ENCODE measurements at regions not wholly inside any gene's neighbourhood (a gene's known extent, or its start where the extent isn't known, plus 50 kb on each side); places are given as distances from the start of the nearest gene placed in this dataset.
"Not testable (repeated sequence)": the region's sequence is repeated elsewhere in the genome, so short reads cannot be mapped to it uniquely, and the experiment has no call there.

DNA sequence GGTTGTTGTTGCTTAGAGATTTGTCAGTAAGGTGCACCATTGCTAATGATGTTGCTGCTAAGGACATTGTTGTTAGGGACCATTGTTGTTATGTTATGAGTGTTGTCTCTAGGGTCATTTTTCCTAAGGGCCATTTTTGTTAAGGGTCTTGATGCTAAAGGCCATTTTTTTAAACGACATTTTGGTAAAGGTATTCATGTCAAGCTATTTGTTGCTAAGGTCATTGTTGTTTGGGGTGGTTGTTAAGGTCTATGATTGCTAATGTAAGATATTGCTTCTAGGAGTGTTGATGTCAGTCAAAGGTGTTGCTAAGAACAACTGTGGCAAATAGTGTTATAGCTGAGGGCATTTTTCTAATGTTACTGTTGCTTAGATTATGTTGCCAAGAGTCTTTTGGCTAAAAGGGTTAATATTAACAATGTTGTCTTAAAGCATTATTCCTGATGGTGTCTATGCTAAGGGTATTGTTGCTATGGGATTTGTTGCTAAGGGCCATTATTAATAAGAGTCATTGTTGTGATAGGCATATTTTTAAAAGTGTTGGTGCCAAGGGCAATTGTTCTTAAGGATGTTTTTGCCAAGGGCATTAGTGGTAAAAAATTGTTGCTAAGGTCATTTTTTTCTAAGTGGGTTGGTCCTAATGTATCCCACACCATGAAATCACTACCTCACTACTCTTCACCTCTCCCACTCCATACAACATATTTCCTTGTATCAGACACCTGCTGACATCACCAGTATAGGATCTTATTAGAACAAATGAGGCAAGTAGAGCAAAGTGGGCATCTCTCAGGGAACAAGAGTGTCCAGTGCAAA lies 56.2 kb downstream of the SPATA31A6 start:
- peak; percentile 53 to 92 for DNase-seq (ENCODE audit: low read depth in 2 of 2)

DNA sequence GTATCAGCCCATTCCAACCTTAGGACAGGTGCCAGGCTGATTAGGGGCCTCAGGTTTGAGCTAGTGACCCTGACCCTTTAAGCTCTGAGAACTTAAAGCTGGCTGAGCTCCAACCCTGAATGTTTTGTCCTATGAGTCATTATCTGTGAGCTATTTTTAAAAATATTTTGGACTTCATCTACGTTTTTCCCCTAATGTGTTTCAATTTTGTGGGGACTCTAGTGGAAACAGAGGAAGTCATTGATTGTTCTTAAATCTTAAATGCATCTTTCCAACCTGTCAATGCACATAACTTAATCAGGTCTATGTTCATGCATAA lies 56.8 kb downstream of the SPATA31A6 start:
- DNase-seq (ENCODE audit: low read depth in 2 of 2), result peak; percentile 70 to 91

DNA sequence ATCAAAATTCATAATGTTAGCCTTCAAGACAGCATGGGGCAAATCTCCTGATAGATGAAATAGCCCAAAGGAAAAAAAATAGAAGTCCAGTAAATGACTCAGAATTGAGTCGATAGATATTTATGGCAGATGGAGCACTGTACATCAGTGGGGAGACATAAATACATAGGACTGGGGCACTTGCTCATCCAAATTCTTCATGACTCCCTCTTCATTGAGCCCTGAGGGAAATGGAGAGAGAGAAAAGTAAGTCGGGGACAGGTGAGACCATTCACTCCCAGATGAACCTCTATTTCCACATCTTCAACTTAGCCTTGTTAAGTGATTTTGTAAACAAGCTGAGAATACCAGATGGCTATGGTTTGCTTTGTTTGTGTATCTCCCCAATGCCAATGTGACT lies 59.8 kb downstream of the SPATA31A6 start:
- not testable (repeated sequence) for DNase-seq (ENCODE audit: low read depth in 2 of 2)

DNA sequence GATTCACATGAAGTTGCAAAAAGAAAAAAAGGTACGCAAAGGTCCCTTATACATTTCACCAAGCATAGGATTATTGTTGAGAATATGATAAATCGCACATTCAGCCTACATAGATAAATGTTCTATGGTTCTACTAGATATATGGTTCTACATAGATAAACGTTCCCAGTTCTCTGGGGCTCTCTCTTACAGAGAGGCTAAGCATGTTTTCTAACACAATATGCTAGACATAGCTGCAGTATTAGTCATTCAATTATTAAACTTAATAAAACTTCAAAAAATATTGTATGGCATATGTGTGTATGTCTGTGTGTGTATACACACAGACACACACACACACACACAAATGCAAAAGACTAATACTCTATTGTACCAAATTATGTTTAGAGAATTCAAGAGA lies 60.4 kb downstream of the SPATA31A6 start:
- not testable (repeated sequence) for DNase-seq (ENCODE audit: low read depth in 2 of 2)

DNA sequence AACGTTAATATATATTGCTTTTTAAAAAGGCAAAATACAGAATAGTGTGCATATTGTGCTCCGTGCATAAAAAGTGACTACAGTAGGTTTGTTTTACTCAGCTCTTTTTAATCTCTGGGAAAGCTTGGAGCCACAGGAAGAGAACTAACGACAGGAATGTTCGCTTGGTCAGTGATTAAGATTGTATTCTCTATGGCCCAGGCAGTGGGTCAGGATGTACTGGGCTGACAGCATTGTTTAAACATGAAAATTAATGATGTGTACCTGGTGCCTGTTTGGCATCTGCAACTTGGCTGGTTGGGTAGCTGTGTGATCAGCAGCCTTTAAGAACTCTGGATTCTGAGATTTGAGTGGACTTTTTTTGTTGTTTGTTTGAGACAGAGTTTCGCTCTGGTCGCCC lies 85.3 kb downstream of the SPATA31A6 start:
- peak; percentile 26 to 71 for DNase-seq (ENCODE audit: low read depth in 2 of 2)

DNA sequence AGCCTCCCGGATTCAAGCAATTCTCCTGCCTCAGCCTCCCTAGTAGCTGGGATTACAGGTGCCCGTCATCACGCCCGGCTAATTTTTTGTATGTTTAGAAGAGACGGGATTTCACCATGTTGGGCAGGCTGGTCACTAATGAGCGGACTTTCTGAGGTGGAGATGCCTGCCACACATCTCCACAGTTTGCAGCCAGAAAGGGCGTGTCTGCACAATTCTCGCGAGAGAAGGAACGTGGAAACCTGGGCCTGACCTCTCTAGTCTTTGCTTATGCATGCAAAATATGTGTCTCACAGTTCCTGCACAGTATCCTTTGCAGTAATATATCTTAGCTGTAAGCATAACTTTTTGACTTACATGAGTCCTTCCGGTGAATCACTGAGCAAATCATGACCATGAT lies 85.7 kb downstream of the SPATA31A6 start:
- DNase-seq (ENCODE audit: low read depth in 2 of 2), result not testable (repeated sequence)

DNA sequence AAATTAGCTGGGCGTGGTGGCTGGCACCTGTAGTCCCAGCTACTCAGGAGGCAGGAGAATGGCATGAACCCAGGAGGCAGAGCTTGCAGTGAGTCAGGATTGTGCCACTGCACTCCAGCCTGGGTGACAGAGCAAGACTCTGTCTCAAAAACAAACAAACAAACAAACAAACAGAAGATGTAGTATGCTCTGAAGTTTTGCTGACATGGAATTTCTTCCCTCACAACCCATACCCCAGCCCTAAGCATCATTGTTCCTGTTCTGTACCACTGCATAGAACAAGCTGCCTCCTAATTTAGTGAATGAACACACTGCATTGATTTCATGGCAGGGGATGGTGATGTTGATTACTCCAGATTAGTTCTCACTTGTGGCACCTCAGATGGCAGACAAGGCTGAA lies 89.7 kb downstream of the SPATA31A6 start:
- DNase-seq (ENCODE audit: low read depth in 2 of 2), result not testable (repeated sequence)

DNA sequence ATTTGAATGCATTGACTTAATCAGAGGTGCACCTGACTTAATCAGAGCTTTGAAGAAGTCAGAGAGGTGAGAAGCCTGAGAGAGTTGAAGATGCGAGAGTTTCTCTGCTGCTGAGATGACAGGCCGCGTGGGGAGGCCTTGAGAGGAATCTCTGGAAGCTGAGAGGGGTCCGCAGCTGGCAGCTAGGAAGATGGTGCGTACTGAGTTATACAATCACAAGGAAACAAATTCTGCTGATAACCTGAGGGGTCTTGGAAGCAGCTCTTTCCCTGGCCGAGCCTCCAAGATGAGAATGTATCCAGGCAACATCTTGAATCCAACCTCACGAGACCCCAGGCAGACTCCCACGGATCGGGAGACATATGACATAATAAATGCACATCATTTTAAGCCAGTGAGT lies 91.7 kb downstream of the SPATA31A6 start:
- DNase-seq (ENCODE audit: low read depth in 2 of 2), result no peak

DNA sequence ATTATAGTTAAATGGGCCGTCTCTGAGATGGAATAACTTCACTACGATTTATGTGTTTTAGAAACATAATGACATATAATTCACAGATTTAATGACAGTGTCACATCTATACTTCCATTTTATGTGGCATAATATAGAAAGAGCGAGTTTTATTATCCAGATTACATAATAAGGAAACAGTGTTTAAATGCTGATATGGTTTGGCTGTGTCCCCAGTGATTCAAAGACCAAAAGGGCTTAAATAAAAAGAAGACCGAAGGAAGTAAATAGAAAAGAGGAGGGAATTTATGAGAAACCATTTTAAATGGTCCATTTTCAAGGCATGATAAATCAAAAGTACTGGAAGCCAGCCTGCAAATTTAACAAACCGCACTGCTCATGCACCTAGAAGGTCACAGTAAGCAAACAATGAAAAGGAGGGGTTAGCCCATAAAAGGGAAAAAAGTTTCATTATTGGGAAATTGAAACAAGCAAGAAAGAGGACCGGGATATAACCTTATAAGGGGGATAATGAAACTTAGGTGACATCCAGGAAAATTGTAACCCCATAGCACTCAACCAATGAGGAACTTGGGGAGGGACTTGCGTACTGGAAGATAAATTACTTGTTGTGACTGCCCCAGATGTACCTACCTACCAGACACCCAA lies 99.2 kb downstream of the SPATA31A6 start:
- peak in 1 of 2 donors; percentile 36 for DNase-seq (ENCODE audit: low read depth in 2 of 2)

DNA sequence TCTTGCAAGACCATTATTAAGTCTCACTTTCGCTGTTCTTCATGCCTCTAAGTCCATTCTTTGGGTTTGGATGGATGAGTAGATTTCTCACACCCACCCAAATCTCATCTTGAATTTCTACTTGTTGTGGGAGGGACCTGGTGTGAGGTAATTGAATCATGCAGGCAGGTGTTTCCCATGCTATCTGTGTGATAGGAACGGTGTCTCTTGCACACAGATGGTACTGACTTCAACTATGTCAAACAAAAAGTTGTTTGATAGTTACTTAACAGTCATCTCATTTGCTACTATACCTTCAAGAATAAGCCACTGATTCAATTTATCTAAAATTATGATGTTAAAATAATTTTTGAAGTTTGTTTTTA lies 99.7 kb downstream of the SPATA31A6 start:
- not testable (repeated sequence) for DNase-seq (ENCODE audit: low read depth in 2 of 2)

DNA sequence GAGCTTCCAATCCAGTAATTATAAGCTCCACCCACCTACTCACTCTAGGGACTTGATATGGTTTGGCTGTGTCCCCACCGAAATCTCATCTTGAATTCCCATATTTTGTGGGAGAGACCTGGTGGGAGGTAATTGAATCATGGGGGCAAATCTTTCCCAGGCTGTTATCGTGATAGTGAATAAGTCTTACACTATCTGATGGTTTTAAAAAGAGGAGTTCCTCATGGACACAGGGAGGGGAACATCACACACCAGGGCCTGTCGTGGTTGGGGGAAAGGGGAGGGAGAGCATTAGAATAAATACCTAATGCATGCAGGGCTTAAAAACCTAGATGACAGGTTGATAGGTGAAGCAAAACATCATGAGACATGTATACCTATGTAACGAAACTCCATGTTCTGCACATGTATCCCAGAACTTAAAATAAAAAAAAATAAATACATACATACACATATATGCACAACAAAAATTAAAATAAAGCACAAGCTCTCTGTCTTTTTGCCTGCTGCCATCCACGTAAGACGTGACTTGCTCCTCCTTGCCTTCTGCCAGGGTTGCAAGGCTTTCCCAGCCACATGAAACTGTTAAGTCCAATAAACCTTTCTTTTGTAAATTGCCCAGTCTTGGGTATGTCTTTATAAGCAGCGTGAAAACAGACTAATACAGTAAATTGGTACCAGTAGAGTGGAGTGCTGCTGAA lies 102.8 kb downstream of the SPATA31A6 start:
- not testable (repeated sequence) for DNase-seq (ENCODE audit: low read depth in 2 of 2)

DNA sequence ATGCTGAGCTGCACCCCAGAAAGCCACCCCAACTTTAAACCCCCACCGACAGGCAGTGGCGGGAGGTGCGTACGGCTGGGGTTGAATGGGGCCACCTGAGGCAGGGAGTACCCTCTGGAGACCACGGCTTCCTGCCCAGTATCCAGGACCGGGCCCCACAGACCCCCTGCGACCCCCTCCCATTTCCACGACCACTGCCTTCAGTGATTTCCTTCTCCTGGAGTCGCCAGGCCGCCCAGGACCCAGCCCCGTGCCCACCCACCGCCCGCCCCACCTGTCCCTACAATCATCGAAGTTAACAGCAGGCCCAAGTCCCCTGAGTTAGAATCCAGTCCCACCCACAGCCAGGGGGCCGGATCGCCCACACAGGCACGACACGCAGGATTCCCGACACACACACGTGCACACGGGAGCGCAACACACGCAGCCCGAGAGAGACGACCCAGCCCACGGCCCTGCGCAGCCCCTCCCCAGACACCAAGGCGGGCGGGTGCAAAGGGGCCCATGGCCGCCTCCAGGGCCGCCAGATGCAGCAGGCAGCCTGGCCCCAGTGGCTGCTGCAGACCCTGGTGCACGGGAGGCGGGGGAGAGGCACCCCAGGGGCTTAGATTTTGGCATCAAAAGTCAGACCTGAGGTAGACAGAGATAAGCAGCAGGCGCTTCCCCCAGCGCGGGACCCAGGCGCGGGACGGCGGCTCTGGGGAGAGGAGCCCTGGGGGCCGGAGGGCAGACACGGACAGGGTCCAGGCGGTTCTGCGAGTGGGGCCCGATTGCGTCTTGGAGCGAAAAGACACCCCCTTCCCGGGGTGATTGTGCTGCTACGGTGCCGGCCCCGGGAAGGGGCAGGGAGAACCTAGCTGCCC lies 104.8 kb downstream of the SPATA31A6 start:
- not testable (repeated sequence) for DNase-seq (ENCODE audit: low read depth in 2 of 2)

DNA sequence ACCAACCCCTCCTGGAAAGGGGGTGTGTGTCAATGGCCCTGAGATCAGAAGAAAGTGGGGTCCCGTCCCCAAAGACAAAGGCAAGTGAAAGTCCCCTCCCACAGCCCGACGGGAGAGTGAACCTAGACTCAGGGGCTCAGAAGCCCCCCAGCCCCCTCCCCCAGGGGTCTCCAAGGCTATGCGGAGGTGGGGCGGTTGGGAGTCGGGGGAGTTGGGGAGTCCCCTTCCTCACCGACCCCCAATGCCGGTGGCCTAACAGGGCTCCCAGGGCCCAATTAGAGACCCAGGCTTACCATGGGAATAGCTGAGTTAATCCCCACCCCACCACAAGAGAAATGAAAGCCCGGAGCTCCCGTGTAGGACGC lies 105.4 kb downstream of the SPATA31A6 start:
- not testable (repeated sequence) for DNase-seq (ENCODE audit: low read depth in 2 of 2)

DNA sequence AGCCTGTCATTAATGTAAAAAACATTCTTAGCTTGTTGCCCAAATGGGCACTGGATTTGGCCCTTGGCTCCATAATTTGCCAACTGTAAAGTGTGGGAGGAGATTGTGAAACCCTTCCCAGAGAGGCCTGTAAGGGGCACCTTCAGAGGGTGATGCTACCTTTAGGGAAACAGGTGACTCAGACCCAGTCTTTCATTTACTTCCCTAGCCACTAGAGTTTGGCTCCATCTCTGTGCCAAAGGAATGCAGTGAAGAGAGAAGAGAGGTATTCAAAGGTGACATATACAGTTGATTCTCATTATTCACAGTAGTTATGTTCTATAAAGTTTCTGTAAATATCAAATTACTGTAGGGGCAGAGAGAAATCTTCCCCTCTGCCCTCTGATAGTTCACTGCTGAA lies 116.7 kb downstream of the SPATA31A6 start:
- not testable (repeated sequence) for DNase-seq (ENCODE audit: low read depth in 2 of 2)

DNA sequence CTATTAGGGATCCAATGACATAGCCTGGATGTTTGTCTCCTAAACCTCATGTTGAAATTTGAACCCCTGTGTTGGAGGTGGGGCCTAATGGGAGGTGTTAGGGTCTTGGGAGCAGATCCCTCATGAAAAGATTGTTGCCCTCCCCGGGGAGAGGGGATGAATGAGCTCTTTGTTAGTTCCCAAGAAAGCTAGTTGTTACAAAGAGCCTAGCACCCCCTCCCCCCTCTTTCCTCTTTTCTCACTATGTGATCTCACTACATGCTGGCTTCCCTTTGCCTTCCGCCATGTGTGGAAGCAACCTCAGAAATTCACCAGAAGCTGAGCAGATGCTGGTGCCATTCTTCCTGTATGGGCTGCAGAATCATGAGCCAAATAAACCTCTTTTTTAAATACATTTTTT lies 123.2 kb downstream of the SPATA31A6 start:
- not testable (repeated sequence) for DNase-seq (ENCODE audit: low read depth in 2 of 2)

DNA sequence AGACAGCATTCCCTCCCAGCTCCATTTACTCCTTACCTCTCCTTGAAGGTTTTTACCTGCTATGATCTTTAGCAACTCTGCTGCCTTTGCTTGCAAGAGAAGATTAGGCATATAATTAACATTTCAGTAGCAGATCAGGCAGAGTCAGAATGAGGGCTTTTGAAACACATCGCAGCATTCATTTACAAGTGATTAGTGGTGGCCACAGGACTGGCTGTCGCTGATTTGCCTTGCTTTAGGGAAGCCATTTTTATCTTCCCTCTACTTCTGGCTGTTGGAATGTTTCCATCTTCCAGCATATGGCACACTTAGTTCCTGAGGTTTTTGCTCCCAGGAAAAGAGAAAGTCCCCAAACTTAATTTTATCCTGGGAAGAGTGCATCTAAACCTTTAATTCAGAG lies 124.0 kb downstream of the SPATA31A6 start:
- not testable (repeated sequence) for DNase-seq (ENCODE audit: low read depth in 2 of 2)

DNA sequence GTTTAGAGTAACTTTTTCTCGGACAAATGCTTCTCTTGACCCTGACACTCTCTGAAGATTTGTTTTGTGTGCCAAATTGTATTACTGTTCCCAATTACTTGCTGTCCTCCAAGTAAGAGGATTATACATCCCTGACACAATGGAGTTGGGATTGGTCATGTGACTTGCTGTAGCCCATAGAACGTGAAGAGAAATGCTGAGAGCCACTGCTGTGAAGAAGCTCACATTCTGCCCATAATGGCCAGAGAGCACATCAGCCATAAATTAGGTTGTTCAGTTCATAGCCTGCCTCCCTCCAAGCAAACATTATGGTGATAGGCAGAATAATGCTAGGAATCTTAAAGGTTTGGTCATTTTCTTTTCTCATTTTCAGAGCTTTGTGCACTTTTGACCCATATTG lies 127.5 kb downstream of the SPATA31A6 start:
- not testable (repeated sequence) for DNase-seq (ENCODE audit: low read depth in 2 of 2)

DNA sequence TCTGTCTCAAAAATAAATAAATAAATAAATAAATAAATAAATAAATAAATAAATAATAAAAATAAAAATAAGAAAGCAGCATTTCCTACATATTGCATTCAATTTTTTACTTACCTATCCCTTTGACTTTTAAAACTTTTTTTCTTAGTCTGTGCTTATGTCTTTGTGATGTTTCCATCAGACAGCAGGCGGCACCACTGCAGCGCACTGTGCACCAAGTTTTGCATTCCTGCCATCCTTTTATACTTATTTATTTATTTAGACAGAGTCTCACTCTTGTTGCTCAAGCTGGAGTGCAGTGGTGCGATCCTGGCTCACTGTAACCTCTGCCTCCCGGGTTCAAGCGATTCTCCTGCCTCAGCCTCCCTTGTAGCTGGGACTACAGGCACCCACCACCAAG lies 132.6 kb downstream of the SPATA31A6 start:
- DNase-seq (ENCODE audit: low read depth in 2 of 2), result not testable (repeated sequence)

DNA sequence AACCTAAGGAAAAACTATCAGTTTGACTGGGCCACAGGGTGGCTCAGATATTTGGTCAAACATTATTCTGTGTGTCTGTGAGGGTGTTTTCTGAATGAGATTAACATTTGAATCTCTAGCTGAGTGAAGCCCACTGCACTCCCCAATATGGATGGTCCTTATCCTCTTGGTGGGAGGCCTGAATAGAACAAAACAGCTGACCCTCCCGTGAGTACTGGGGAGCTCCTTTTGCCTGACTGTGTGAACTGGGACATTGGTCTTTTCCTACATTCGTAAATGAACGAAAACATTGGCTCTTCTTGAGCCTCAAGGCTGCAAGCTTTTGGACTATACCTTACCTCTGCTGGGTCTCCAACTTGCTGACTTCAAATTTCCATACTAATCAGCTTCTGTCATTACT lies 134.2 kb downstream of the SPATA31A6 start:
- DNase-seq (ENCODE audit: low read depth in 2 of 2), result not testable (repeated sequence)

DNA sequence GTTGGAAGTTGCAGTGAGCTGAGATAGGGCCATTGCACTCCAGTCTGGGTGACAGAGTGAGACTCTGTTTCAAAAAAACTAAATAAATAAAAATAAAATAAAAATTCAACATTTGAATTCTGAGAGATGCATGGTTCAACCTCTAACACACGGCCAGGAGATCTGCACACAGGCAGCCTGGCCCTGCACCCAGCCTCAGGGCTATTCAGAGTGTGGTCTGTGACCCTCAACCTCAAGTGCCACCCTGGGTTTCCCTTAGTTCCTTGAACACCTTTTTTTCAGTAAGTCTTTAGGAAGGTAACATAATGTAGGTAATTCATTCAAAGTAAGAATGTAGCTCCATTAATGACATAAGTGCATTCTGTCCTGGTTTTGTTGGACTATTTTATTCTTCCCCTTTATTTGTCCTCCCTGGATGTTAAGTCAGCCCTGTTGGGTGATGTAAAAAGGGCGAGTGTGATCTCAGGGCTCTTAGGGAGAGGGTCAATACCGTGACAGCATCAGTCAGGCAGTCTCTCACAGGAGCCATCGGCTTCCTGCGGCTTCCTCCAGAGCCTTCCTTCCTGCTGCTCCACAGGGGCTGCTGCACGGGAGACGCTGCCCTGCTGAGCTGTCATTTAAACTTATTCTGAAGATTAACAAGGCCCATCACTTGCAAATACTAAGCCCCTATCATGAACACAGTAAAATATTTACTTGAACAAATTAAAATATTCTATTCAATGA lies 139.8 kb downstream of the SPATA31A6 start:
- DNase-seq (ENCODE audit: low read depth in 2 of 2), result peak in 1 of 2 donors; percentile 68

DNA sequence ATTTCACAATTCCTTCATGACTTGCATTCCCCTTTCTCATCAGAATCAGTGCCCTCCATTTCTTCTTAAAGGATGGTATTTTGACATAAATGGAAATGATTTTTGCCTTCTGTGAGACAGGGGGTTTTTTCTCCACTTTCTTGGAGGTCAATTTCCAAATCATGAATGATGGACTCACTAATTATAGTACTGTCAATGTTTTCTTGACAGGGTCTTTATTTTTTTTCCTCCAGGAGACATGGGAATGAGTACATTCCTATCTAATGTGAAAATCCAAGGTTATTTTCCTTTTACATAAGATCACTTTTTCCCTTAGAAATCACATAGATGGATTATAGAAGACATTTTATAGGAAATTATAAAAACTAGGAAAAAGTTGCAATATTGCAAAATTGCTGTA lies 141.7 kb downstream of the SPATA31A6 start:
- DNase-seq (ENCODE audit: low read depth in 2 of 2), result not testable (repeated sequence)
